ENCODE measurements at regions not wholly inside any gene's neighbourhood (a gene's known extent, or its start where the extent isn't known, plus 50 kb on each side); places are given as distances from the start of the nearest gene placed in this dataset.

DNA sequence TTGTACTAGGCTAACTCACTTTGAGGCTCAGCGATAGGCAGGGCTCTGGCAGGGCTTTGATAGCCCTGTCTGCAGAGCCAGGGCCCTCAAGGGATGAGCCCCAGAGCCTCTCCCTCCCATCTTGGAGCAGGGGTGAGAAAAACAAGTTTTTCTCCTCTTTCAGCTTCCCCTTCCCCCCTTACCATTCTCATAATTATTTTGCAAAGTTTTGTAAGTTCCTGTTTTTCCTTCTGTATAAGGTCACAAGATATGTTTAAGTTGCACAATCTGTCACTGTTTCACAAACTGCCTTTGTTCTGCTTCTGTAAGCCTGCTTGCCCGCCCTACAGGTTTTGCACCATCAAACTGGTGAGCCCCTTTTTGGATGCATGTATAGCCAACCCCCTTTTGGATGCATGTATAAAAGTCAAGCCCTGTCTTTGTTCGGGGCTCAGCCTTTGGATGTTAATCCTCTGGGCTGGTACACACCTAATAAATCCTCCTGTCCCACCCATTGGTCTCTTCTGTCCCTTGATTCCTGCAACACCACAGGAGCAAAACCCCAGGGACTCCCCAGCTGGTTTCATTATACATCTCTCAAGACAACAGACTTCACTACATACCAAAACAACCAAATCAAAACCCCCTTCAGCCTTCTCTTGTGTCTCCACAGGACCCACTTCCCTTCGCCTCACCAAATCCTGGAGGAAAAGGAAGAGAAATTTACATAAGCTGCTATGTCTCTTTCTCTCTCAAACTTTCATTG lies 52.5 kb upstream of the RESF1 start:
- H3K4me2 ChIP-seq (ENCODE audit: low read depth, low read length) = no peak overlapping the region
- no peak overlapping the region for H3K27ac ChIP-seq (ENCODE audit: low read length)
- no peaks in the 10 kb centered on the region for H3K9me2 ChIP-seq (replicated peaks; ENCODE audit: insufficient read depth, low read length)
- DNase-seq = no peak
- no peaks in the 10 kb centered on the region for H3F3A ChIP-seq (ENCODE audit: insufficient read depth, low read length)
- H3K9me3 ChIP-seq (replicated peaks; ENCODE audit: insufficient read depth, low read length) = no peaks in the 10 kb centered on the region; the same call in 1 of the 2 replicates
- TF ChIP-seq EZH2 (optimal IDR thresholded peaks at IDR 0.05; ENCODE audit: low read depth, low read length) (no peak), EZH2phosphoT487 (IDR thresholded peaks at IDR 0.05; ENCODE audit: low read length) (no peak)
- TF ChIP-seq, protein P1, sequence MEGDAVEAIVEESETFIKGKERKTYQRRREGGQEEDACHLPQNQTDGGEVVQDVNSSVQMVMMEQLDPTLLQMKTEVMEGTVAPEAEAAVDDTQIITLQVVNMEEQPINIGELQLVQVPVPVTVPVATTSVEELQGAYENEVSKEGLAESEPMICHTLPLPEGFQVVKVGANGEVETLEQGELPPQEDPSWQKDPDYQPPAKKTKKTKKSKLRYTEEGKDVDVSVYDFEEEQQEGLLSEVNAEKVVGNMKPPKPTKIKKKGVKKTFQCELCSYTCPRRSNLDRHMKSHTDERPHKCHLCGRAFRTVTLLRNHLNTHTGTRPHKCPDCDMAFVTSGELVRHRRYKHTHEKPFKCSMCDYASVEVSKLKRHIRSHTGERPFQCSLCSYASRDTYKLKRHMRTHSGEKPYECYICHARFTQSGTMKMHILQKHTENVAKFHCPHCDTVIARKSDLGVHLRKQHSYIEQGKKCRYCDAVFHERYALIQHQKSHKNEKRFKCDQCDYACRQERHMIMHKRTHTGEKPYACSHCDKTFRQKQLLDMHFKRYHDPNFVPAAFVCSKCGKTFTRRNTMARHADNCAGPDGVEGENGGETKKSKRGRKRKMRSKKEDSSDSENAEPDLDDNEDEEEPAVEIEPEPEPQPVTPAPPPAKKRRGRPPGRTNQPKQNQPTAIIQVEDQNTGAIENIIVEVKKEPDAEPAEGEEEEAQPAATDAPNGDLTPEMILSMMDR (IDR thresholded peaks at IDR 0.05; ENCODE audit: low read length) = no peak
- no peaks in the 10 kb centered on the region for H3K36me3 ChIP-seq (replicated peaks; ENCODE audit: insufficient read depth, low read length)
- no peaks in the 10 kb centered on the region for H3K4me1 ChIP-seq (ENCODE audit: low read length)
- no peaks in the 10 kb centered on the region for H4K20me1 ChIP-seq (ENCODE audit: insufficient read depth, low read length)
- H3K79me2 ChIP-seq (ENCODE audit: low read length) = no peaks in the 10 kb centered on the region
- no peak overlapping the region for H3K4me3 ChIP-seq (ENCODE audit: low read length)
- H3K27me3 ChIP-seq (replicated peaks; ENCODE audit: insufficient read depth, low read length) = no peaks in the 10 kb centered on the region
- no peak overlapping the region for H3K9ac ChIP-seq (ENCODE audit: low read length)
- no peak overlapping the region for H2AFZ ChIP-seq (ENCODE audit: low read length)

DNA sequence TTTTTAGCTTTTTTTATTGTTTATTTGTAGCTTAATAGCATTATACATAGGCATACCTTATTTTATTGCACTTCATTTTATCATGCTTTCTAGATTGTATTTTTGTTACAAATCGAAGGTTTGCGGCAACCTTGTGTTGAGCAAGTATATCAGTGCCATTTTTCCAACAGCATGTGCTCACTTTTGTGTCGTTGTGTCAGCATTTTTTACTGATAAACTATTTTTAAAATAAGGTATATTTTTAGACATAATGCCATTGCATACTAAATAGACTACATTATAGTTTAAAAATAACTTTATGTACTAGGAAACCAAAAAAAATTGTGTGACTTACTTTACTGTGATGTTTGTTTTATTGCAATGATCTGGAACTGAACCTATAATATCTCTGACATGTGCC lies 56.2 kb upstream of the RESF1 start:
- Histone ChIP-seq H3F3A (ENCODE audit: insufficient read depth, low read length) (no peaks in the 10 kb centered on the region), H3K9me2 (replicated peaks; ENCODE audit: insufficient read depth, low read length) (no peaks in the 10 kb centered on the region), H3K27me3 (replicated peaks; ENCODE audit: insufficient read depth, low read length) (no peaks in the 10 kb centered on the region), H3K79me2 (ENCODE audit: low read length) (no peaks in the 10 kb centered on the region), H3K27ac (ENCODE audit: low read length) (no peak overlapping the region), H3K4me3 (ENCODE audit: low read length) (no peak overlapping the region), H3K9ac (ENCODE audit: low read length) (no peak overlapping the region), H4K20me1 (ENCODE audit: insufficient read depth, low read length) (no peaks in the 10 kb centered on the region), H3K4me1 (ENCODE audit: low read length) (peaks cover 3% of the 10 kb centered on the region; the same call in 1 of the 2 replicates), H2AFZ (ENCODE audit: low read length) (no peak overlapping the region), H3K9me3 (replicated peaks; ENCODE audit: insufficient read depth, low read length) (no peaks in the 10 kb centered on the region; the same call in 1 of the 2 replicates), H3K4me2 (ENCODE audit: low read depth, low read length) (no peak overlapping the region), H3K36me3 (replicated peaks; ENCODE audit: insufficient read depth, low read length) (no peaks in the 10 kb centered on the region)
- DNase-seq = no peak
- TF ChIP-seq EZH2 (optimal IDR thresholded peaks at IDR 0.05; ENCODE audit: low read depth, low read length) (no peak), EZH2phosphoT487 (IDR thresholded peaks at IDR 0.05; ENCODE audit: low read length) (no peak)
- TF ChIP-seq, protein P1 (IDR thresholded peaks at IDR 0.05; ENCODE audit: low read length) = no peak

DNA sequence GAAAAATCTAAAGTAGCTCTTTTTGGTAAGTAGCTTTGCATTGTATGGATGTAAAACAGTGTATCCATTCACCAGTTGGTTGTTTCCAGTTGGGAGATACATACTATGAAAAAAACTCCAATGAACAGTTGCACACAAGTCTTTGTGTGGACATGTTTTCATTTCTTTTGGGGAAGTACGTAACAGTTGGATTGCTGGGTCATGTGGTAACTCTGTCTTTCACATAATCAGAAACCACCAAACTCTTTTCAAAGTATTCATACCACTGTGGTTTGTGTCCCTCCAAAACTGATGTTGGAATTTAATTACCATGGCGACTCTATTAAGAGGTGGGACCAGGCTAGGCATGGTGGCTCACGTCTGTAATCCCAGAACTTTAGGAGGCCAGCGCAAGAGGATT lies 58.9 kb upstream of the RESF1 start:
- H2AFZ ChIP-seq (ENCODE audit: low read length) = no peak overlapping the region
- H3K4me3 ChIP-seq (ENCODE audit: low read length) = no peak overlapping the region
- peaks cover 24% of the 10 kb centered on the region for H3F3A ChIP-seq (ENCODE audit: insufficient read depth, low read length)
- TF ChIP-seq EZH2phosphoT487 (IDR thresholded peaks at IDR 0.05; ENCODE audit: low read length) (no peak), EZH2 (optimal IDR thresholded peaks at IDR 0.05; ENCODE audit: low read depth, low read length) (no peak)
- TF ChIP-seq, protein P1 (IDR thresholded peaks at IDR 0.05; ENCODE audit: low read length) = no peak
- no peak overlapping the region for H3K27ac ChIP-seq (ENCODE audit: low read length)
- no peak overlapping the region for H3K4me2 ChIP-seq (ENCODE audit: low read depth, low read length)
- H3K79me2 ChIP-seq (ENCODE audit: low read length) = no peaks in the 10 kb centered on the region
- peaks cover 3% of the 10 kb centered on the region; the same call in 1 of the 2 replicates for H3K9me3 ChIP-seq (replicated peaks; ENCODE audit: insufficient read depth, low read length)
- H3K27me3 ChIP-seq (replicated peaks; ENCODE audit: insufficient read depth, low read length) = no peaks in the 10 kb centered on the region
- no peaks in the 10 kb centered on the region for H4K20me1 ChIP-seq (ENCODE audit: insufficient read depth, low read length)
- H3K9ac ChIP-seq (ENCODE audit: low read length) = no peak overlapping the region
- H3K9me2 ChIP-seq (replicated peaks; ENCODE audit: insufficient read depth, low read length) = no peaks in the 10 kb centered on the region
- DNase-seq = no peak
- no peaks in the 10 kb centered on the region; the same call in 1 of the 2 replicates for H3K36me3 ChIP-seq (replicated peaks; ENCODE audit: insufficient read depth, low read length)
- H3K4me1 ChIP-seq (ENCODE audit: low read length) = peaks cover 26% of the 10 kb centered on the region

All from MM.1S (cell line).